ENCODE measurements at regions not wholly inside any gene's neighbourhood (a gene's known extent, or its start where the extent isn't known, plus 50 kb on each side); places are given as distances from the start of the nearest gene placed in this dataset.

- Mint-ChIP-seq H3K27ac (no peak overlapping the region), H3K4me3 (no peak overlapping the region), H3K36me3 (no peaks in the 10 kb centered on the region), H3K9me3 (no peaks in the 10 kb centered on the region), H3K27me3 (peaks cover 11% of the 10 kb centered on the region), H3K4me1 (no peaks in the 10 kb centered on the region)
- no peak for DNase-seq
These were observed 60.6 kb upstream of the CHD6 start for GRCh38 chr20:41678799-41679198.

GRCh38 chr20:41672282-41672681 is 54.1 kb upstream of the CHD6 start:
- Mint-ChIP-seq H3K4me3 (no peak overlapping the region), H3K4me1 (no peaks in the 10 kb centered on the region), H3K36me3 (no peaks in the 10 kb centered on the region), H3K27me3 (peaks cover 27% of the 10 kb centered on the region), H3K9me3 (no peaks in the 10 kb centered on the region), H3K27ac (no peak overlapping the region)
- no peak for DNase-seq

- no peaks in the 10 kb centered on the region for H3K9me3 Mint-ChIP-seq
- H3K27ac Mint-ChIP-seq, result no peak overlapping the region
- no peak for DNase-seq
- H3K27me3 Mint-ChIP-seq, result peaks cover 25% of the 10 kb centered on the region
- no peaks in the 10 kb centered on the region for H3K36me3 Mint-ChIP-seq
- no peak overlapping the region for H3K4me3 Mint-ChIP-seq
- H3K4me1 Mint-ChIP-seq, result no peaks in the 10 kb centered on the region
These were observed 53.0 kb upstream of the CHD6 start for GRCh38 chr20:41671143-41671542.

GRCh38 chr20:41670631-41671030 is 52.5 kb upstream of the CHD6 start:
- H3K9me3 Mint-ChIP-seq, result no peaks in the 10 kb centered on the region
- H3K36me3 Mint-ChIP-seq, result no peaks in the 10 kb centered on the region
- no peak overlapping the region for H3K4me3 Mint-ChIP-seq
- no peak for DNase-seq
- no peak overlapping the region for H3K27ac Mint-ChIP-seq
- peaks cover 22% of the 10 kb centered on the region for H3K27me3 Mint-ChIP-seq
- no peaks in the 10 kb centered on the region for H3K4me1 Mint-ChIP-seq

GRCh38 chr20:41669708-41670263 is 51.6 kb upstream of the CHD6 start:
- Mint-ChIP-seq H3K27ac (no peak overlapping the region), H3K4me3 (no peak overlapping the region), H3K4me1 (no peaks in the 10 kb centered on the region), H3K9me3 (no peaks in the 10 kb centered on the region), H3K36me3 (no peaks in the 10 kb centered on the region), H3K27me3 (peaks cover 22% of the 10 kb centered on the region)
- DNase-seq, result no peak

GRCh38 chr20:41668057-41668749 is 50.0 kb upstream of the CHD6 start:
- Mint-ChIP-seq H3K36me3 (no peaks in the 10 kb centered on the region), H3K27me3 (peaks cover 22% of the 10 kb centered on the region), H3K27ac (no peak overlapping the region), H3K4me3 (no peak overlapping the region), H3K9me3 (no peaks in the 10 kb centered on the region), H3K4me1 (no peaks in the 10 kb centered on the region)
- DNase-seq, result no peak

Measured in activated naive CD8-positive, alpha-beta T cell treated with anti-CD3 and anti-CD28 coated beads for 36 hours (primary cell).